C4-2B (cell line): ENCODE measurements at regions not wholly inside any gene's neighbourhood (a gene's known extent, or its start where the extent isn't known, plus 50 kb on each side); places are given as distances from the start of the nearest gene placed in this dataset.

Experiments
- H3K27ac ChIP-seq: fragments of 450-650 bp; 2 replicates; pipeline ENCODE4 v1.5.1; 2017
- CTCF ChIP-seq: fragments of 450-650 bp; conservative IDR thresholded peaks from 2 replicates; pipeline ENCODE4 v1.5.1; 2017; ENCODE audit warnings: mild to moderate bottlenecking
- ZFX ChIP-seq: fragments of 450-650 bp; IDR thresholded peaks from 2 replicates; pipeline ENCODE4 v1.6.1; 2017

- no peak for TF ChIP-seq ZFX
- no peak for TF ChIP-seq CTCF
- H3K27ac ChIP-seq = no peak overlapping the region
These were observed 183.2 kb upstream of the ITGA4 start for GRCh38 chr2:181273986-181274385.

DNA sequence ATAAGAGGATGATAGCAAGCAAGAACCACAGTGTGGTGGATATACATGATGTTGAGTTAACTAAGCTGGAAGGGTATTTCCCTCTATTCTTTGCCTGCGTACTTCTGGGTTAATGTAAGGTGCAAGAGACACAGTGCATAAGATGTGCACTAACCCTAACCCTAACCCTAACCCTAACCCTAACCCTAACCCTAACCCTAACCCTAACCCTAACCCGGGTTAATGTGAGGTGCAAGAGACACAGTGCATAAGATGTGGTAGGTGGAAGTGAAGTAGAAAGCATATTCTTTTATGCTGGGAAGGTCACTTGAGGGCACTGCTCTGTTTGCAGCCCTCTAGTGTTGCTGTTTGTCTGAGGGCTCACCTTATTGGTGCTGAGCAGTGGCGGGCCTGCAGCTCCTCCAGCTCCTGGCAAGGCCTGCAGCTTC lies 181.5 kb upstream of the ITGA4 start:
- no peak overlapping the region for H3K27ac ChIP-seq
- TF ChIP-seq ZFX = no peak
- TF ChIP-seq CTCF = no peak

- no peak for TF ChIP-seq ZFX
- TF ChIP-seq CTCF = no peak
- no peak overlapping the region for H3K27ac ChIP-seq
These were observed 175.9 kb upstream of the ITGA4 start for GRCh38 chr2:181281206-181281832.

GRCh38 chr2:181285116-181285515 lies 172.1 kb upstream of the ITGA4 start:
- no peak overlapping the region for H3K27ac ChIP-seq
- TF ChIP-seq CTCF (no peak), ZFX (no peak)

- no peak overlapping the region for H3K27ac ChIP-seq
These were observed 167.5 kb upstream of the ITGA4 start for GRCh38 chr2:181289698-181290097.

DNA sequence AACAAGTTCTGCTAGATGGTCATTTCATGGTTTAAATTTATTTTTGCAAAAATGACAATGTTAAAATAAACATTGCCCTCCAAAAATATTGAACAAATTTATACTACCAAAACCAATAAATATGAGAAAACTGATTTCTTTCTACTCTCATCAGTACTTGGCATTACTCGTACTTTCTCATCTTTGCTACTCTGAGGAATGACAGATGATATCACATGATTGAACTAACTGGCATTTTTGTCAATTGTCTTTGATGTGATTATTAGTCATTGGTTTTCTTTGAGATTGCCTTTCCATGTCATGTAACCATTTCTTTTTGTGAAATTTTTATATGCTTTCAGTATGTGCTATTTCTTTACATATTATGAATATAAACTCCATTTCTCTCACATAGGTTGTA lies 167.0 kb upstream of the ITGA4 start:
- TF ChIP-seq CTCF (no peak), ZFX (no peak)
- H3K27ac ChIP-seq = no peak overlapping the region

More at GRCh38 chr2:181289698-181290097, 167.5 kb upstream of the ITGA4 start:
- TF ChIP-seq ZFX = no peak
- no peak for TF ChIP-seq CTCF

DNA sequence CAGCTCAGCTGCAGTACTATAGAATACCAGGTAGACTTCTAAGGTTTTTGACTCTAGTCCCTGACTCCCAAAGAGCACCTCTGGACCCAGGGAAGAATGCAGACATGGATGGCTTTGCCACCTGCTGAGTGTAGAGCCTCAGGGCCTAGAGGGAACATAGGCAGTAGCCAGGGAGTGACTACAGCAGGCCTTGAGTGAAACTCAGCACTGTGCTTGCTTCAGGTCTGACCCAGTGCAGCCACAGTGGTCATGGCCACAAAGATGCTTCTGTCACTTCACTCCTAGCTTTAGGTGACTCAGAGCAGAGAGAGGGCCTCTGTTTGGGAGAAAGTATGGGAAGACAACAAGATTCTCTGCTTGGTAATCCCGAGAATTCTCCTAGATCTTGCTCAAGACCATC lies 162.2 kb upstream of the ITGA4 start:
- no peak overlapping the region for H3K27ac ChIP-seq
- TF ChIP-seq ZFX (no peak), CTCF (no peak)
